Stimulated activated CD8-positive, alpha-beta memory T cell treated with anti-CD3 and anti-CD28 coated beads, Interleukin-7, amount 100 ng/mL, for 1 hour (primary cell): ENCODE measurements at regions not wholly inside any gene's neighbourhood (a gene's known extent, or its start where the extent isn't known, plus 50 kb on each side); places are given as distances from the start of the nearest gene placed in this dataset.

Experiments
- DNase-seq, 2 donors: peaks; one replicate each; pipeline ENCODE4 v3.0.0-alpha.2; 2020; ENCODE audit warnings: low read depth in 2 of 2

DNA sequence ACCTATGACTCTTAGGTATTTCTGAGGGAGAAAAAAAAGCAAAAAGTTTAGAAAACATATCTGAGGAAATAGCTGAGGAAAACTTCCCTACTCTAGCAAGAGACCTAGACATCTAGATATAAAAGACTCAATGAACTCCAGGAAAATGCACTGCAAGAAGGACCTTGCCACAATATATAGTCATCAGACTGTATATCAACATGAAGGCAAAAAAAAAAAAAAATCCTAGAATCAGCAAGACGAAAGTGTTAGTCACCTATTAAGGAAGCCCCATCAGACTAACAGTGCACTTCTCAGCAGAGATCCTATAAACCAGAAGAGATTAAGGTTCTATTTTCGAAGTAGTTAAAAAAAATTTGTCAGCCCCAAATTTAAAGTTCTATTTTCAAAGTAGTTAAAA, 166.2 kb downstream of the TMEM38B start:
- no peak for DNase-seq

DNA sequence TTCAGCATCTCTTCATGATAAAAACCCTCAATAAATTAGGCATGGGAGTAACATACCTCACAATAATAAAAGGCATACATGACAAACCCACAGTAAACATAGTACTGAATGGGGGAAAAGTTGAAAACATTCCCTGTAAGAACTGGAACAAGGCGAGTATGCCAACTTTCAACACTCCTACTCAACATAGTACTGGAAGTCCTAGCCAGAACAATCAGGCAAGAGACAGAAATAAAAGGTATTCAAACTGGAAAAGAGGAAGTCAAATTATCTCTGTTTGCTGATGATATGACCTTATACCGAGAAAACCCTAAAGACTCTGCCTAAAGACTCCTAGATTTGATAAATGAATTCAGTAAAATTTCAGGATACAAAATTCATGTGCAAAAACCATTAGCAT, 167.6 kb downstream of the TMEM38B start:
- no peak for DNase-seq

DNA sequence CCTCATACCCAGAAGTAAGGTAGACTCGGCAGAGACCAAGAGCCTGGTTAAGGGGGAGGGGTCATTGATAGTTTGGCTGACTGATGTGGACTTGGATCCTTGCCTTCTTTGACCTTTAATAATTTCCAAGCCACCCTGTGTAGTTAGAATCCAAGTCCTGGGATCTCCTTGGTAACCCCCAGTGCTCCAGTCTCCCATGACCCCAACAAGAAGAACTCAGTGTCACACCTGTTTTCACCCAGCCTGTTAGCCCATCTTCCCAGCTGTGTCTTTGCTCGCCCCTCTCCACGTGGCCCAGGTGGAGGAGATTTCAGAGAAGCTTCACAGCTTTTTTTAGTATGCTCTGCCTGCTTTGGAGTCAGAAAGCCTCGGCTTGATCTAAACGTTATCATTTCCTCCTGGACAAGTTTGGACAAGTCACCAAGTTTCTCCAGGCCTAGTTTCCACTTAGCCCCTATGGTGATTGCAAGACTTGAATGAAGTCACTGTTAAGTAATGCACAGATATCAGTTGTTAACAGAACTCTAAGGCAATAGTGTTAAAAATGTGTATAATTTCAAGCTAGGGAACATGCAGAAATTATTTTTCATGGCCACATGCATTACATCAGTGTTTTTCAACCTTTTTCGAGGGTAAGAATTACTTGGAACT, 170.0 kb downstream of the TMEM38B start:
- DNase-seq: no peak

DNA sequence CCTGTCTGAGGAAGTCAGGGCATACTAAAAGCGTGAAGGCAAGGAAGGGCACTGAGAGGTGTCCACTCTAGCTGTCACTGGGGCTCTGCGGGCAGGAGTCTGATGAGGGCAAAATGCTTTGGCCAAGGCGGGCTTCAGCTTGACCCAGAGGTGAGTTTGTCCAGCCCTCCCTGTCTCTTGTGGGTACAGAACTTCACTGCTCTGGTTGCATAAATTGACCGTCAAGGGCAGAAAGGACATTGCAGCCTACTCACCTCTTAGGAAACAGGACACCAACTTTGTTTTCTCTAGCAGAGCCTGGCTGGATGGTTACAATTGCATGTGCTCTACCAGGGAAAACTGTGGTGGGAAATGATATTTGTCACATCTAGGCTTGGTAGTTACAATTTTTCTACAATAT, 170.9 kb downstream of the TMEM38B start:
- no peak for DNase-seq

DNA sequence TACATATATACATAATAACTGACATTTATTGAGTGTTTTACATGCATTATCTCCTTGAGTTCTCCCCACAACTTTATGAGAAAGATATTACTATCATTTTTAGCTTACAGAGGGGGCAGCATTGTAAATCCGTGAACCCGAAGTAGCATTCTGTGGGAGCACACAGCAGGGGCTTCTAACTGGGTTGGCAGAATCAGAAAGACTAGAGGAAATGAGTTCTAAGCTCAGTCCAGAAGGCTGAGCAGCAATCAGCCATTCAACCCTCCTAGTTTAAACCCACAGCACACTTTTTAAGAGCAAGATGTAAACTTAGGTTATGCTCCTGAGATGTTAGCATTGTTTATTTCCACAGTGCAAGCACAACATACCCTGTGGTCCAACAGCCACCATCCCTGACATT, 177.2 kb downstream of the TMEM38B start:
- DNase-seq: no peak

DNA sequence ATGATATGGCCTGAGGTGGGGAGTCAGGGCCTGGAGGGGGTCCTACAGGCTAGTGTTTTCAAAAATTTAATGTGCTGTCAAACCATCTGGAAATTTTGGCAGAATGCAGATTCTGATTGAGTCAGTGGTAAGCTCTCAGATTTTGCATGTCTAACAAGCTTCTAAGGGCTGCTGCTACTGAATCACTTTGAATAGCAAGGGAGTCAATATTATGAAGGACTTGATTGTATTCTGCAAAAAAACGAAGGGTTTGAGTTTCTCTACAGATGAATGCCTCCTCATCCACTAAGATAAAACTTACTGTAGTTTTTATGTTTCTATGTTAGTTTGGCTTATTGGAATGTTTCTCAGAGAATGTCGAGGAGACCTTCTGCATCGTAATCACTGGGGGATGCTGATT, 179.5 kb downstream of the TMEM38B start:
- no peak for DNase-seq

- DNase-seq: no peak
These were observed 183.4 kb downstream of the TMEM38B start for GRCh38 chr9:105877721-105878120.

DNA sequence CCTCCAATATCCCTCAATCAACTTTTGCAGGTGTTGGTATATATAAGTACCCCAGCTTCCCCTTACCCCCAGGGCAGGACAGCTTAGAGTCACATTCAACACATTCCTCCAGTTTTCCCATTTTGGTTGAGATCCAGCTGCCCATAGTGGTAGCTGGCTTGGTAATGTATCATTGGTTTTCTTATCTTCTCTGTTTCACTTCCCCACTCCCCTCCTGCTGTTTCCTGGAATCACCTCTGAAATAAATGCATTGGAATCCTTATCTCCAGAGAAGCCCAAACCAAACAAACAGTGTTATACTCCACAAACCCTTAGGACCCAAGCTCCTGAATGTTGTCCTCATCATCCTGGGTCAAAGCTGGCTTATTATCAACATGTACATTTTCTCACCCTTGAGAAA, 184.8 kb downstream of the TMEM38B start:
- DNase-seq: no peak

GRCh38 chr9:105880517-105880916, 186.2 kb downstream of the TMEM38B start:
- no peak for DNase-seq

DNA sequence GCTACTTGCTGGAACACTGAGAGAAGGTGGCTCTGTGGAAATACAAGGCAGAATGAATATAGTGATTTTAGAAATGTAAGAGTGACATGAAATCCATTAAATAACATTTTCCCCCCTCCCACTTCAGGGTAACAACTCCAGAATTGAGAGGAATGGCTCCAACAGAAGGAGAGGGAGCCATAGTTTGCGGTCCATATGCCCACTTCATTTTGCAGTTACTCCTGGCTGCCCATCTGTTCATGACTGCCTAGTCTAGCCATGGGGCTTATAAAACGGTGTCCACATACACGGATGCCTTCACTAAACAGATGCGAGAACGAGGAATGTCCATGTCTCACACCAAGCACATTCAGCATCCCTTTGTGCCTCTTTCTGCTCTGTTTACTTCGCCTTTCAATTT, 186.7 kb downstream of the TMEM38B start:
- no peak for DNase-seq

- DNase-seq: peak; percentile 10 to 48
These were observed 187.5 kb downstream of the TMEM38B start for GRCh38 chr9:105881654-105882349.

GRCh38 chr9:105883847-105884246, 189.5 kb downstream of the TMEM38B start:
- no peak for DNase-seq

DNA sequence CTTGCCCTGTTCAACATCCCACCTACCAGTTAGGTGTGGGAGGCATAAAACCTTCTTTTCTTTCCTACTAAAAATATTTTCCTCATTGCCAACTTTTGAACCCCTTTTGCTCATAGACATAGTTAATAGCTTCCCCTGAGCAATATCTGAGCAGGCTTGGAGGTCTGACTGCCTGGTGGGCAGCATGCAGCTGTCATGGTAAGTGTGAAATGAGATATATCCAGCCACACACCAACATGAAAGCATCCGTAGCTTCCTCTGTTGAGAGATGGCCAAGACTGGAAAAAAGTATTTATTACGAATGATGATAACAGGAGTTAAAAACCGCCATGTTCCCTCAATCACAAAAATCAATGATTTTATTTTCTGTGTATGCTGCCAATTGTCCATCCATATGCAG, 190.1 kb downstream of the TMEM38B start:
- DNase-seq: no peak

- DNase-seq: no peak
These were observed 191.8 kb downstream of the TMEM38B start for GRCh38 chr9:105886136-105886535.

DNA sequence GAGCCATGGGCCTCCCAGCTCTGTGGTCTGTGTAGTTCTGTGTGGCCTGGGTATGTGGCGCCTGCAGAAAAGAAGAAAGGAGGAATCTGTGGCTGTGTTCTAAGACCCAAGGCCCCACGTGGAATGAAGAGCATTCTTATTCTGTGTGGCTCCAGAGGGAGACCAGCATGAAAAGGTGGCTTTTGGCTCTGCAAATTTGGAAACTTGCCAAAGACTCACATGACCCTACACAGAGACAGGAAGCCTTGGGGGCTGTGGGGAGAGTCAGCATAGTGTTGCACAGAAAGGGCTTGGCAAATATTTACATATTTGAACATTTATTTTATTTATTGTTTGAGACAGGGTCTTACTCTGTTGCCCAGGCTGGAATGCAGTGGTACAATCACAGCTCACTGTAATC, 193.3 kb downstream of the TMEM38B start:
- DNase-seq: no peak

- no peak for DNase-seq
These were observed 195.9 kb downstream of the TMEM38B start for GRCh38 chr9:105890046-105890822.

- DNase-seq: no peak
These were observed 205.8 kb downstream of the TMEM38B start for GRCh38 chr9:105900123-105900522.

- DNase-seq: no peak
These were observed 207.3 kb downstream of the TMEM38B start for GRCh38 chr9:105901514-105902109.

DNA sequence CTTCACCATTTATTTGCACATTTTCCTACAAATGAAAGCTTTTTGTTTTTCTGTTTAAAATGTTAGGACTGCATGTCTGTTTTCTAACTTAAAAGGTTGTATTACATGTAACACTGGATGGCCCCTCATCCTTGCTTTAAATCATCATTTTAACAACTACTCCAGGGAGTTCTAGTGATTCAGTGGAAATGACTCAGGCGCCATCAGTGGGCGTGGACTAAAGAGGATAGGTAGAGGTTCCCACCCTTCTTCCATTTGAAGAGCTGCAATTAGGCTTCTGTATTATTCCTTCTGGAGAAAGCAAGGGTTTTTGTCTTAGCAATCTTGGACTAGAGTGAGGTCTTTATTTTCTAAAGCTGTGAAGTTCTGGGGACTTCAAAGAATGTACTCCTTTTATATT, 213.7 kb downstream of the TMEM38B start:
- DNase-seq: no peak

GRCh38 chr9:105911104-105911911, 217.0 kb downstream of the TMEM38B start:
- DNase-seq: no peak

DNA sequence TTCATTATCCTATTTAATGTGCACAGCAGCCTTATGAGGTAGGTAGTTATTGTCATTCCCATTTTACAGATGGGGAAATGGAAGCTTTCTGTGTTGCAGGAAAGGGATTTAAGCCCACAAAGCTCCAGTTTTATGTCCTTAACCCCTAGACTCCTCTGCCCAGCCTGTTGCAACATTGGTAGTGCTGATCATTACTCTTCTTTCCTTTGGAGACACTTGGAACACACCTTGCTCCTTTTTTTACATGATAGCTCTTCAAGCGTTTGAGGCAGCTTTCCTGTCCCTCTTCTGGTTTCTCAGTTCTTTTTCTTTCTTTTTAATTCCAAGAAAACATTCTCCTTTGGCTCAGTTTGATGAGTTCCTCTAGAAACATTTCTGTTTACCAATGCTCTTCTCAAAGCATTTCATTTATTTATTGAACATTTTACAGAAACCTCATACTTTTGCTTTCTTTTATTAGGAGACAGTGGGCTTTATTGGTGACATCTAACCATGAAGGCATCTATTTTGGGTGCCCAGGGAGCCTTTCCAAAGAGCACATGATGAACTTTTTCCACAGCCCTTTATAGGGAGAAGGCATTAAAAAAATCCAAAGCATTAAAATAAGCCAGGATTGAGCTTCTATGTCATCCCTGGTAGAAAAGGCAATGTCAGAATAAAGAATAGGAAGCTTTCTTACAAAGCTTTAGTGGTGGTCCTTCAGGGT, 218.0 kb downstream of the TMEM38B start:
- DNase-seq: no peak
